ENCODE measurements at regions not wholly inside any gene's neighbourhood (a gene's known extent, or its start where the extent isn't known, plus 50 kb on each side); places are given as distances from the start of the nearest gene placed in this dataset.
"Not testable (repeated sequence)": the region's sequence is repeated elsewhere in the genome, so short reads cannot be mapped to it uniquely, and the experiment has no call there.

DNA sequence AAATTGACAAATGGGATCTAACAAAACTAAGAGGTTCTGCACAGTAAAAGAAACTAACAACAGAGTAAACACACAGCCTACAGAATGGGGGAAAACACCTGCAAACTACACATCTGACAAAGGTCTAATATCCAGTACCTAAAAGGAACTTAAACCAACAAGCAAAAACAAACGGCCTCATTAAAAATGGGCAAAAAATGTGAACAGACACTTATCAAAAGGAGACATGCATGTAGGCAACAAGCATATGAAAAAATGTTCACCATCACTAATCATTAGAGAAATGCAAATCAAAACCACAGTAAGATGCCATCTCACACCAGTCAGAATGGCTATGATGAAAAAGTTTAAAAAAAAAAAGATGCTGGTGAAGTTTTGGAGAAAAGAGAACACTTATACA, 197.4 kb downstream of the KBTBD2 start:
- BruUV-seq (replicated peaks), result no TSS peak
- Histone ChIP-seq H3K27ac (ENCODE audit: low read length) (no peak overlapping the region), H3K36me3 (ENCODE audit: control insufficient read depth, insufficient read depth, low read length) (no peaks in the 10 kb centered on the region), H3K27me3 (ENCODE audit: control insufficient read depth, insufficient read depth, low read length) (no peaks in the 10 kb centered on the region), H3K4me3 (ENCODE audit: low read depth in 2 of 2, low read length in 2 of 2) (no peak overlapping the region), H3K4me1 (ENCODE audit: control insufficient read depth, insufficient read depth, low read length) (0 out of 2 replicates have a peak, but pooled peaks cover 6% of the 10 kb centered on the region), H3K9me3 (ENCODE audit: control insufficient read depth, insufficient read depth, low read depth, low read length) (no peaks in the 10 kb centered on the region)
- in situ Hi-C loops (cut with HindIII; ENCODE audit: low pct_unique_long_range_greater_than_20kb, low sequenced_read_pairs) (no loop called here), intact Hi-C loops (cut with micrococcal nuclease; ENCODE audit: unreplicated experiment) (no loop called here)
- TF ChIP-seq, protein P1, sequence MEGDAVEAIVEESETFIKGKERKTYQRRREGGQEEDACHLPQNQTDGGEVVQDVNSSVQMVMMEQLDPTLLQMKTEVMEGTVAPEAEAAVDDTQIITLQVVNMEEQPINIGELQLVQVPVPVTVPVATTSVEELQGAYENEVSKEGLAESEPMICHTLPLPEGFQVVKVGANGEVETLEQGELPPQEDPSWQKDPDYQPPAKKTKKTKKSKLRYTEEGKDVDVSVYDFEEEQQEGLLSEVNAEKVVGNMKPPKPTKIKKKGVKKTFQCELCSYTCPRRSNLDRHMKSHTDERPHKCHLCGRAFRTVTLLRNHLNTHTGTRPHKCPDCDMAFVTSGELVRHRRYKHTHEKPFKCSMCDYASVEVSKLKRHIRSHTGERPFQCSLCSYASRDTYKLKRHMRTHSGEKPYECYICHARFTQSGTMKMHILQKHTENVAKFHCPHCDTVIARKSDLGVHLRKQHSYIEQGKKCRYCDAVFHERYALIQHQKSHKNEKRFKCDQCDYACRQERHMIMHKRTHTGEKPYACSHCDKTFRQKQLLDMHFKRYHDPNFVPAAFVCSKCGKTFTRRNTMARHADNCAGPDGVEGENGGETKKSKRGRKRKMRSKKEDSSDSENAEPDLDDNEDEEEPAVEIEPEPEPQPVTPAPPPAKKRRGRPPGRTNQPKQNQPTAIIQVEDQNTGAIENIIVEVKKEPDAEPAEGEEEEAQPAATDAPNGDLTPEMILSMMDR (IDR thresholded peaks at IDR 0.05), result no peak
- TF ChIP-seq POLR2AphosphoS5 (IDR thresholded peaks at IDR 0.05; ENCODE audit: low read depth, low read length) (no peak), SIN3A (IDR thresholded peaks at IDR 0.05; ENCODE audit: borderline replicate concordance, insufficient read depth, low read depth, low read length) (no peak)
- DNase-seq (ENCODE audit: low read depth, low spot score), result no peak
- POLR2A ChIA-PET, result no interaction called here
- ATAC-seq, result no peak
- CTCF ChIA-PET, result no interaction called here

- H3K9me3 ChIP-seq (ENCODE audit: control insufficient read depth, insufficient read depth, low read depth, low read length); DNase-seq (ENCODE audit: low read depth, low spot score); H3K4me3 ChIP-seq (ENCODE audit: low read depth in 2 of 2, low read length in 2 of 2); H3K36me3 ChIP-seq (ENCODE audit: control insufficient read depth, insufficient read depth, low read length); H3K4me1 ChIP-seq (ENCODE audit: control insufficient read depth, insufficient read depth, low read length); intact Hi-C loops (cut with micrococcal nuclease; ENCODE audit: unreplicated experiment); POLR2A ChIA-PET; H3K27me3 ChIP-seq (ENCODE audit: control insufficient read depth, insufficient read depth, low read length); BruUV-seq (replicated peaks); CTCF ChIA-PET; in situ Hi-C loops (cut with HindIII; ENCODE audit: low pct_unique_long_range_greater_than_20kb, low sequenced_read_pairs): not testable (repeated sequence)
- TF ChIP-seq, protein P1 (IDR thresholded peaks at IDR 0.05), result peak; percentile 63
- peak; percentile 82 for ATAC-seq
- peak overlapping the region; percentile 40 for H3K27ac ChIP-seq (ENCODE audit: low read length)
Observed at GRCh38 chr7:32691965-32692815, 196.9 kb downstream of the AVL9 start.

DNA sequence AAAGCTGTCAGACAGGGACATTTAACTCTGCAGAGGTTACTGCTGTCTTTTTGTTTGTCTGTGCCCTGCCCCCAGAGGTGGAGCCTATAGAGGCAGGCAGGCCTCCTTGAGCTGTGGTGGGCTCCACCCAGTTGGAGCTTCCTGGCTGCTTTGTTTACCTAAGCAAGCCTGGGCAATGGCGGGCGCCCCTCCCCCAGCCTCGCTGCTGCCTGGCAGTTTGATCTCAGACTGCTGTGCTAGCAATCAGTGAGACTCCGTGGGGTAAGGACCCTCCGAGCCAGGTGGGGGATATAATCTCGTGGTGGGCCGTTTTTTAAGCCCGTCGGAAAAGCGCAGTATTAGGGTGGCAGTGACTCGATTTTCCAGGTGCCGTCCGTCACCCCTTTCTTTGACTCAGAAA, 192.8 kb downstream of the AVL9 start:
- BruUV-seq (replicated peaks); H3K4me1 ChIP-seq (ENCODE audit: control insufficient read depth, insufficient read depth, low read length); H3K27ac ChIP-seq (ENCODE audit: low read length); H3K27me3 ChIP-seq (ENCODE audit: control insufficient read depth, insufficient read depth, low read length); POLR2A ChIA-PET; ATAC-seq; in situ Hi-C loops (cut with HindIII; ENCODE audit: low pct_unique_long_range_greater_than_20kb, low sequenced_read_pairs); H3K36me3 ChIP-seq (ENCODE audit: control insufficient read depth, insufficient read depth, low read length); H3K9me3 ChIP-seq (ENCODE audit: control insufficient read depth, insufficient read depth, low read depth, low read length); DNase-seq (ENCODE audit: low read depth, low spot score); CTCF ChIA-PET; intact Hi-C loops (cut with micrococcal nuclease; ENCODE audit: unreplicated experiment); H3K4me3 ChIP-seq (ENCODE audit: low read depth in 2 of 2, low read length in 2 of 2): not testable (repeated sequence)

- no peak overlapping the region for H3K27ac ChIP-seq (ENCODE audit: low read length)
- H3K27me3 ChIP-seq (ENCODE audit: control insufficient read depth, insufficient read depth, low read length), result no peaks in the 10 kb centered on the region
- H3K36me3 ChIP-seq (ENCODE audit: control insufficient read depth, insufficient read depth, low read length), result no peaks in the 10 kb centered on the region
- ATAC-seq (no peak), DNase-seq (ENCODE audit: low read depth, low spot score) (no peak)
- no peaks in the 10 kb centered on the region for H3K4me1 ChIP-seq (ENCODE audit: control insufficient read depth, insufficient read depth, low read length)
- intact Hi-C loops (cut with micrococcal nuclease; ENCODE audit: unreplicated experiment) (no loop called here), in situ Hi-C loops (cut with HindIII; ENCODE audit: low pct_unique_long_range_greater_than_20kb, low sequenced_read_pairs) (no loop called here)
- CTCF ChIA-PET, result no interaction called here
- no TSS peak for BruUV-seq (replicated peaks)
- TF ChIP-seq POLR2AphosphoS5 (IDR thresholded peaks at IDR 0.05; ENCODE audit: low read depth, low read length) (no peak), REST (IDR thresholded peaks at IDR 0.05; ENCODE audit: insufficient read depth in 1 of 2, low read depth in 2 of 2, low read length in 1 of 2) (no peak), TCF7L2 (IDR thresholded peaks at IDR 0.05; ENCODE audit: low read depth, low read length) (no peak), SIN3A (IDR thresholded peaks at IDR 0.05; ENCODE audit: borderline replicate concordance, insufficient read depth, low read depth, low read length) (no peak)
- TF ChIP-seq, protein P1 (IDR thresholded peaks at IDR 0.05), result no peak
- H3K4me3 ChIP-seq (ENCODE audit: low read depth in 2 of 2, low read length in 2 of 2), result no peak overlapping the region
- POLR2A ChIA-PET, result no interaction called here
- H3K9me3 ChIP-seq (ENCODE audit: control insufficient read depth, insufficient read depth, low read depth, low read length), result peaks cover 17% of the 10 kb centered on the region; the same call in 1 of the 2 replicates
Observed at GRCh38 chr7:32681174-32681518, 185.9 kb downstream of the AVL9 start.

Measured in Panc1 (cell line).